Body of pancreas (tissue), 4 donors: ENCODE measurements at regions not wholly inside any gene's neighbourhood (a gene's known extent, or its start where the extent isn't known, plus 50 kb on each side); places are given as distances from the start of the nearest gene placed in this dataset.

ENCODE experiments used
- ATAC-seq: fragments of 150-250 bp; one replicate; pipeline ENCODE4 v1.9.1; 2016
- DNase-seq, 4 donors: peaks; one replicate each; pipeline ENCODE4 v3.0.0-alpha.2; 2019
- H3K27ac ChIP-seq, 4 donors: fragments of 200-600 bp; sonication (generic); 1 replicate in 3 of 4; 2 replicates in 1 of 4; pipeline versions ENCODE4 v1.5.1 to v1.6.1; 2016 to 2019; ENCODE audit warnings: mild to moderate bottlenecking in 1 of 4, mixed read lengths in 1 of 4, moderate library complexity in 1 of 4
- H3K27me3 ChIP-seq, 2 donors: fragments of 200-600 bp; sonication (generic); one replicate each; pipeline ENCODE4 v1.6.0; 2016; ENCODE audit warnings: mild to moderate bottlenecking in 1 of 2
- H3K36me3 ChIP-seq, 2 donors: fragments of 200-600 bp; sonication (generic); replicated peaks in 1 of 2; 2 replicates each; pipeline ENCODE4 v1.5.1; 2016; ENCODE audit warnings: low read depth in 2 of 2; ENCODE audit not compliant: insufficient read depth in 1 of 2
- H3K4me1 ChIP-seq: fragments of 200-600 bp; sonication (generic); one replicate; pipeline ENCODE4 v1.6.0; 2016
- H3K4me3 ChIP-seq, 2 donors: fragments of 200-600 bp; sonication (generic); 1 replicate in 1 of 2; 2 replicates in 1 of 2; pipeline ENCODE4 v1.5.1; 2016 to 2019
- H3K9me3 ChIP-seq, 3 donors: fragments of 200-600 bp; sonication (generic); 1 replicate in 2 of 3; 2 replicates in 1 of 3; pipeline ENCODE4 v1.5.1; 2016
- POLR2A ChIP-seq, 3 donors: fragments of 450-650 bp; IDR thresholded peaks; one replicate each; pipeline ENCODE4 v1.6.1; 2016; ENCODE audit warnings: antibody characterized with exemption in 3 of 3, mild to moderate bottlenecking in 2 of 3
- WGBS, 2 donors: methylation state at CpG; one replicate each; pipeline ENCODE4 v1.1.5; 2017; 5-methylcytosine and 5-hydroxymethylcytosine counted together
- intact Hi-C: fragments of 100-400 bp; cut with DNase I; formaldehyde crosslinking; loops from one replicate; pipeline ENCODE4 v1.15.1; 2023
- TF ChIP-seq, protein P1 (sequence below), 7 experiments: fragments of 450-650 bp in 4 of 7; fragments of 200-600 bp in 3 of 7; sonication (generic) in 3 of 7; IDR thresholded peaks; one replicate each; pipeline ENCODE4 v1.5.1; 2016 to 2019; ENCODE audit warnings: antibody characterized with exemption in 7 of 7

DNA sequence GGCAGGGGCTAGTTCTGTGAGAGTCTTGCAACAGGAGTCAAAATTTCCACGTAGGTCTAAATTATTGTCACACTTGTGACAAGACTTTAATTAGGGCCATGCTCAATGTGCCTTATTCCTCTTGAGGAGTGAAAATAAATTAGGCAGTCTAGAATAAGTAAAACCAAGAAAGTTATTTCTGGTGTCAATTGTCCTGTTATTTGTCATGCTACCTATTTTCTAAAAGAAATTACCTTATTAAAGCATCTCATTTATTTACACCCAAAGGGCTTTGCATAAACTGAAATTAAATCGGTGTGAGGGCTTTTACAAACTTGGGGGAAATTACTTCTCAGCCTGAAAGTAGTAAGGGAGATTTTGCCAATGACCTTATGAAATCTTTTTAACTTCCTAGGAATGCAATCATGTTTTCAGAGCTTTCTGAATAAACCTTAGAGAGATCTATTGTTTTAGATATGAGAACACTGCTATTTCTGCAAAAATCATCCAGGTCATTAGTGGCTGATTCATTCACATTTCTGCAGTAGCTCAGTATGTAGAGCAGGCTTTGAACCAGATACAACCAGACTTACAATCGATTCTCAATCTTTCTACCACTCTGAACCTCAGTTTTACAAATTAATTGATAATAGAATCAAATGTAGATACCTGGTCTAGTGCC lies 221.2 kb upstream of the SAMSN1 start:
- no peak overlapping the region for H3K4me3 ChIP-seq
- H3K4me1 ChIP-seq = peaks cover 14% of the 10 kb centered on the region
- DNase-seq = no peak
- no peaks in the 10 kb centered on the region for H3K36me3 ChIP-seq
- ATAC-seq = no peak
- TF ChIP-seq, protein P1, sequence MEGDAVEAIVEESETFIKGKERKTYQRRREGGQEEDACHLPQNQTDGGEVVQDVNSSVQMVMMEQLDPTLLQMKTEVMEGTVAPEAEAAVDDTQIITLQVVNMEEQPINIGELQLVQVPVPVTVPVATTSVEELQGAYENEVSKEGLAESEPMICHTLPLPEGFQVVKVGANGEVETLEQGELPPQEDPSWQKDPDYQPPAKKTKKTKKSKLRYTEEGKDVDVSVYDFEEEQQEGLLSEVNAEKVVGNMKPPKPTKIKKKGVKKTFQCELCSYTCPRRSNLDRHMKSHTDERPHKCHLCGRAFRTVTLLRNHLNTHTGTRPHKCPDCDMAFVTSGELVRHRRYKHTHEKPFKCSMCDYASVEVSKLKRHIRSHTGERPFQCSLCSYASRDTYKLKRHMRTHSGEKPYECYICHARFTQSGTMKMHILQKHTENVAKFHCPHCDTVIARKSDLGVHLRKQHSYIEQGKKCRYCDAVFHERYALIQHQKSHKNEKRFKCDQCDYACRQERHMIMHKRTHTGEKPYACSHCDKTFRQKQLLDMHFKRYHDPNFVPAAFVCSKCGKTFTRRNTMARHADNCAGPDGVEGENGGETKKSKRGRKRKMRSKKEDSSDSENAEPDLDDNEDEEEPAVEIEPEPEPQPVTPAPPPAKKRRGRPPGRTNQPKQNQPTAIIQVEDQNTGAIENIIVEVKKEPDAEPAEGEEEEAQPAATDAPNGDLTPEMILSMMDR (IDR thresholded peaks at IDR 0.05) = no peak
- TF ChIP-seq POLR2A (IDR thresholded peaks at IDR 0.05) = no peak
- intact Hi-C loops = no loop called here
- no peaks in the 10 kb centered on the region for H3K27me3 ChIP-seq
- H3K27ac ChIP-seq = no peak overlapping the region
- no peaks in the 10 kb centered on the region for H3K9me3 ChIP-seq
- WGBS, 2 donors = 68 to 80% methylated on average over 3 of the region's 3 CpGs

DNA sequence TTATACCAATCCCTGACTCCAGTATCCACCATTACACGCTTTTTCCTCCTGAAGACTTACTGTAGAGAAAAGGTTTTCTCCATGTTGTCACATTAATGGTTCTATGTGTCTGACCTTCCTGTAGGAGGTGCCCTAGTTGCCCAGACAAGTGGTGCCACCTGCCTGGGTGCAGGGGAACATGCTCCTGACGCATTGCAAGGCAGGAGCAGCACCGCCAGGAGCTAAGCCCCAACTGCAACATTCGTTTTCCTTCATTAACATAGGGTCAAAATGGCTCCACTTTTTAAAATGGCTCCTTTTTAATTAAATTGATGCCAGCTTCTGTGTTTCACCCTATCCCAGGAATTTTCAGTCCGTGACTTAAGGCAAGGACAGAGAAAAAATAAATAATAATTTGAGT lies 220.1 kb upstream of the SAMSN1 start:
- TF ChIP-seq POLR2A (IDR thresholded peaks at IDR 0.05) = no peak
- TF ChIP-seq, protein P1 (IDR thresholded peaks at IDR 0.05) = no peak
- Histone ChIP-seq H3K9me3 (no peaks in the 10 kb centered on the region), H3K27me3 (no peaks in the 10 kb centered on the region), H3K27ac (no peak overlapping the region), H3K4me3 (no peak overlapping the region), H3K4me1 (peaks cover 5% of the 10 kb centered on the region), H3K36me3 (no peaks in the 10 kb centered on the region)
- intact Hi-C loops = no loop called here
- ATAC-seq = no peak
- DNase-seq = no peak
- WGBS, 2 donors = 84 to 88% methylated on average over 5 of the region's 5 CpGs

DNA sequence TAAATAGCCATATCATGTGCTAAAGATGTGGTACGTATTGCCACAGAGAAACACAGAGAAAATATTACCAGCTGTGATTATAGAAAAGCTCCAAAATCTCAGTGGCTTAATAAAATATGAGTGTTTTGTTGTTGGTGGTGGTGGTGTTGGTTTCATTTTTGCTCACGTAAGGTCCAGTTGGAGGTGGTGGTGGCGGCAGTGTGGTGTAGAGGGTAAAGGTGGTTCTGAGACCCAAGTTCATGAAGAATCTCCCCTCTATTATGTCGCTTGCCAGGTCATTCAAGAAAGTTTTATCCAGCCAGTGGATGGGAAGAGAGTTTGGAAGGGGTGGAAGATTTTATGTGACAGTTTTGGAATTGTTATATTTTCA lies 217.6 kb upstream of the SAMSN1 start:
- no peaks in the 10 kb centered on the region for H3K36me3 ChIP-seq
- H3K27ac ChIP-seq = no peak overlapping the region
- no peaks in the 10 kb centered on the region for H3K27me3 ChIP-seq
- 57 to 75% methylated on average over 4 of the region's 4 CpGs for WGBS, 2 donors
- H3K4me3 ChIP-seq = no peak overlapping the region
- intact Hi-C loops = no loop called here
- ATAC-seq (no peak), DNase-seq (no peak)
- TF ChIP-seq POLR2A (IDR thresholded peaks at IDR 0.05) = no peak
- TF ChIP-seq, protein P1 (IDR thresholded peaks at IDR 0.05) = no peak
- no peaks in the 10 kb centered on the region for H3K9me3 ChIP-seq
- H3K4me1 ChIP-seq = no peaks in the 10 kb centered on the region

DNA sequence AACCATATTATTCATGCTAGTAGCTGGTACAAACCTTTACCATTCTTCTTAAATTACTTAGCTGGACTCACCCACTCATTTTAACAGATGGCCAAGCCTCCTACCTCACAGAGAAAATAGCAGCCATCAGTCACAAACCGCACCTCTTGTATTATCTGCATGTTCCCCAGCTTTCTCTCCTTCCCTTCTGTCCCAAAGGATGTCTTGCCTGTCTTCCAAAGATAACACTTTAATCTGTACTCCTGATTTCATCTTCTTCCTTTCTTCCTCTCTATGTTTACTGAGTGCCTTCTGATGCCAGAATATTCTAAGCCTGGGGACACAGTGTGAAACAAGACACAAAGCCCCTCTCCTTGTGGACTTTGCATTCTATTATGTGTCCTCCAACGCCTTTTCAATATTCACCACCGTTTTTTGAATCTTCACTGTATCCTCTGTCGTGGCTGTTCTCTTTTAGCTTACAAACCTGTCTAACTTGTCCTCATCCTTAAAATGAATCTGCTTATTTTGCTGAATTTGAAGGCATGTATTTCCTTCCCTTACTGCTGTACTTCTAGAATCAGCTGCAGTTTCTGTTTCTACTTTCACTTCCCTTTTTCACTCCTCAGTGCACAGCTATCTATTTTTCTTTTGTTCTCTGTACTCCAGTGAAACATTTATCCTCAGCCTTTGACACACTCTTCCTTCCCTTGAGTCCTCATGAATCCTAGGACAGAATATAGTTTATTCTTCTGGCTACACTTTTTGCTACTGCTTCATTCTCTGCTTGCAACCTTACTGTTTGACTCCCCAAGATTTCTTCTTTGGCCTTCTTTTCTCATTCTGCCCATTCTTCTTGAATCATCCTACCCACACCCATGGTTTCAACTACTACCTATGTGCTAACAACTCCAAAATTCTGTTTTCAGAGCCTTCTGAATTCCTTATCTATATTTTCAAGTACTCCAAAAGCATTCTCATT lies 216.9 kb upstream of the SAMSN1 start:
- ATAC-seq (no peak), DNase-seq (no peak)
- TF ChIP-seq POLR2A (IDR thresholded peaks at IDR 0.05) = no peak
- TF ChIP-seq, protein P1 (IDR thresholded peaks at IDR 0.05) = no peak
- Histone ChIP-seq H3K4me1 (no peaks in the 10 kb centered on the region), H3K27ac (peak overlapping the region in 1 of 4 donors; percentile 59), H3K36me3 (no peaks in the 10 kb centered on the region), H3K27me3 (no peaks in the 10 kb centered on the region), H3K9me3 (no peaks in the 10 kb centered on the region), H3K4me3 (no peak overlapping the region)
- intact Hi-C loops = no loop called here
- 24 to 42% methylated on average over 4 of the region's 4 CpGs for WGBS, 2 donors
